K562 (cell line): ENCODE measurements at regions not wholly inside any gene's neighbourhood (a gene's known extent, or its start where the extent isn't known, plus 50 kb on each side); places are given as distances from the start of the nearest gene placed in this dataset.

Experiments
- ATAC-seq: fragments of 200-7000 bp; cut with Tn5 transposase; 3 replicates; pipeline ENCODE4 v1.9.1; 2020; ENCODE audit warnings: moderate library complexity
- BruUV-seq: library from RNA; stranded (reverse); fragments of 400-500 nt; replicated peaks from 2 replicates; lab custom pipeline; 2021; lab: Mats Ljungman, UMichigan
- CTCF ChIA-PET: fragments of 300-600 bp; formaldehyde crosslinking; extraction: SDS; loops from one replicate; lab custom pipeline; 2021; ENCODE audit warnings: low intra/inter-chr PET ratio; lab: Yijun Ruan, JAX
- POLR2A ChIA-PET: fragments of 300-600, 350-650 bp; sonication (Branson Sonifier 250); formaldehyde crosslinking; extraction: SDS; loops from one replicate; lab custom pipeline; 2021; ENCODE audit warnings: antibody characterized with exemption, inconsistent platforms; lab: Yijun Ruan, JAX
- DNase-seq, 4 experiments: peaks; one replicate each; pipeline versions ENCODE4 v3.0.0 to v3.0.0-alpha.2; 2011 to 2018; ENCODE audit warnings: low spot score in 3 of 4, mixed read lengths in 3 of 4; ENCODE audit errors: extremely low read depth in 1 of 4
- FAIRE-seq: peaks from 2 replicates; lab custom pipeline; 2011; peaks lifted over from hg19 to GRCh38; lab: Jason Lieb, UNC
- H2AFZ ChIP-seq: 2 replicates; pipeline ENCODE4 v1.6.0; 2011; ENCODE audit warnings: low read depth, low read length, control low read depth, inconsistent platforms
- H3K27ac ChIP-seq: fragments of 200-600 bp; 3 replicates; pipeline ENCODE4 v1.8.0; 2011; ENCODE audit warnings: low read depth, mild to moderate bottlenecking, control low read depth, inconsistent platforms, low read length, moderate library complexity, mixed read lengths; ENCODE audit errors: extremely low read depth
- H3K27me3 ChIP-seq, 2 experiments: fragments of 300-600 bp in 1 of 2; 2 replicates in 1 of 2; 3 replicates in 1 of 2; pipeline versions ENCODE4 v1.6.0 to v1.8.0; 2011; ENCODE audit warnings: inconsistent platforms in 2 of 2, low read length in 2 of 2, mild to moderate bottlenecking in 1 of 2, mixed read lengths in 1 of 2, moderate library complexity in 1 of 2; ENCODE audit not compliant: control insufficient read depth in 2 of 2, insufficient read depth in 2 of 2
- H3K36me3 ChIP-seq: fragments of 300-600 bp; 3 replicates; pipeline ENCODE4 v1.8.0; 2011; ENCODE audit warnings: mild to moderate bottlenecking, low read length, inconsistent platforms; ENCODE audit not compliant: control insufficient read depth, insufficient read depth
- H3K4me1 ChIP-seq, 2 experiments: fragments of 200-600 bp in 1 of 2; replicated peaks in 1 of 2; 2 replicates in 1 of 2; 3 replicates in 1 of 2; pipeline versions ENCODE4 v1.5.1 to v1.8.0; 2011; ENCODE audit warnings: inconsistent platforms in 2 of 2, low read length in 2 of 2, mild to moderate bottlenecking in 1 of 2, mixed read lengths in 1 of 2, moderate library complexity in 1 of 2; ENCODE audit not compliant: control insufficient read depth in 2 of 2, insufficient read depth in 2 of 2
- H3K4me2 ChIP-seq: 2 replicates; pipeline ENCODE4 v1.6.1; 2011; ENCODE audit warnings: low read length, control low read depth, inconsistent platforms, mixed read lengths; ENCODE audit not compliant: insufficient read depth
- H3K4me3 ChIP-seq: fragments of 200-600 bp; sonication (generic), shearing (Covaris generic); 2 replicates; pipeline ENCODE4 v1.5.1; 2016; ENCODE audit warnings: control low read depth, inconsistent platforms
- H3K79me2 ChIP-seq: fragments of 200-600 bp; 3 replicates; pipeline ENCODE4 v1.8.0; 2011; ENCODE audit warnings: low read length, inconsistent platforms; ENCODE audit not compliant: control insufficient read depth, insufficient read depth
- H3K9ac ChIP-seq, 2 experiments: 2 replicates each; pipeline versions ENCODE4 v1.6.0 to v1.6.1; 2011; ENCODE audit warnings: low read depth in 2 of 2, low read length in 2 of 2, control low read depth in 1 of 2, inconsistent platforms in 1 of 2, mild to moderate bottlenecking in 1 of 2, mixed read lengths in 1 of 2; ENCODE audit not compliant: insufficient read depth in 1 of 2
- H3K9me1 ChIP-seq: one replicate; pipeline ENCODE4 v1.6.0; 2011; ENCODE audit warnings: inconsistent platforms, mild to moderate bottlenecking, low read length, moderate library complexity; ENCODE audit not compliant: control insufficient read depth, insufficient read depth
- H3K9me3 ChIP-seq: replicated peaks from 2 replicates; pipeline ENCODE4 v1.5.1; 2011; ENCODE audit warnings: low read depth, low read length, inconsistent platforms; ENCODE audit not compliant: control insufficient read depth, insufficient read depth
- H4K20me1 ChIP-seq: replicated peaks from 2 replicates; pipeline ENCODE4 v1.6.1; 2011; ENCODE audit warnings: low read length, inconsistent platforms, mixed read lengths; ENCODE audit not compliant: control insufficient read depth, insufficient read depth
- ATF7 ChIP-seq: fragments of 450-650 bp; IDR thresholded peaks from 2 replicates; pipeline ENCODE4 v1.7.1; 2014; ENCODE audit warnings: mild to moderate bottlenecking, moderate library complexity
- BRF1 ChIP-seq: IDR thresholded peaks from 3 replicates; pipeline ENCODE4 v1.6.1; 2011; ENCODE audit warnings: borderline replicate concordance, mild to moderate bottlenecking; ENCODE audit not compliant: insufficient read length; ENCODE audit errors: extremely low read depth
- CCNT2 ChIP-seq: IDR thresholded peaks from 2 replicates; pipeline ENCODE4 v1.6.1; 2011; ENCODE audit warnings: borderline replicate concordance, low read depth, mild to moderate bottlenecking, moderate library complexity, mixed read lengths, low read length; ENCODE audit not compliant: insufficient read length; ENCODE audit errors: extremely low read depth
- KLF16 ChIP-seq: IDR thresholded peaks from 2 replicates; pipeline ENCODE4 v1.6.1; 2016; ENCODE audit warnings: antibody characterized with exemption
- NCOR1 ChIP-seq: fragments of 450-650 bp; IDR thresholded peaks from 2 replicates; pipeline ENCODE4 v1.6.1; 2016; ENCODE audit warnings: mild to moderate bottlenecking, moderate library complexity
- RFX7 ChIP-seq: fragments of 250-450 bp; sonication (Bioruptor Pico); IDR thresholded peaks from 2 replicates; pipeline ENCODE4 v1.5.1; 2021; ENCODE audit warnings: mild to moderate bottlenecking
- SMARCC2 ChIP-seq: fragments of 450-650 bp; IDR thresholded peaks from 2 replicates; pipeline ENCODE4 v1.6.1; 2017; ENCODE audit warnings: antibody characterized with exemption, moderate library complexity, mild to moderate bottlenecking, low read depth
- SOX6 ChIP-seq: fragments of 450-650 bp; IDR thresholded peaks from 2 replicates; pipeline ENCODE4 v1.6.1; 2014; ENCODE audit warnings: mild to moderate bottlenecking
- SPI1 ChIP-seq: IDR thresholded peaks from 2 replicates; pipeline ENCODE4 v1.6.1; 2011; ENCODE audit warnings: low read depth, low read length, control low read depth, borderline replicate concordance
- STAT5A ChIP-seq: IDR thresholded peaks from 2 replicates; pipeline ENCODE4 v1.6.1; 2012; ENCODE audit warnings: low read length, inconsistent platforms, borderline replicate concordance
- ZEB2 ChIP-seq: fragments of 450-650 bp; IDR thresholded peaks from 2 replicates; pipeline ENCODE4 v1.6.1; 2016
- ZNF644 ChIP-seq: fragments of 200-800 bp; sonication (Bioruptor generic); IDR thresholded peaks from 2 replicates; pipeline ENCODE4 v1.6.1; 2016; ENCODE audit warnings: low read depth, missing genetic modification characterization, missing compliant biosample characterization
- ZNF766 ChIP-seq: fragments of 200-800 bp; sonication (Bioruptor generic); conservative IDR thresholded peaks from 2 replicates; pipeline ENCODE4 v1.6.1; 2016; ENCODE audit warnings: missing genetic modification characterization, missing compliant biosample characterization
- WGBS: fragments of 100-300 bp; shearing (Covaris generic); methylation state at CpG from one replicate; pipeline ENCODE4 v1.1.6; 2016; ENCODE audit warnings: low coverage, mixed read lengths; ENCODE audit not compliant: insufficient coverage; ENCODE audit errors: missing lambda C conversion rate; 5-methylcytosine and 5-hydroxymethylcytosine counted together
- in situ Hi-C: fragments of 300-500 bp; cut with MboI; formaldehyde crosslinking; loops from 4 replicates; pipeline ENCODE4 v1.15.0; 2018; ENCODE audit warnings: inconsistent platforms, mixed read lengths
- intact Hi-C: fragments of 100-400 bp; cut with micrococcal nuclease; formaldehyde crosslinking; loops from 2 replicates; pipeline ENCODE4 v1.14.2; 2022
- TF ChIP-seq, protein P1 (sequence below): fragments of 250-450 bp; sonication (Bioruptor Pico); IDR thresholded peaks from 2 replicates; pipeline ENCODE4 v1.8.0; 2022; ENCODE audit warnings: moderate library complexity, mild to moderate bottlenecking, inconsistent platforms
- TF ChIP-seq, protein P2 (sequence below): fragments of 200-800 bp; sonication (Bioruptor generic); IDR thresholded peaks from 2 replicates; pipeline ENCODE4 v1.6.1; 2017; ENCODE audit warnings: missing genetic modification characterization, missing compliant biosample characterization

DNA sequence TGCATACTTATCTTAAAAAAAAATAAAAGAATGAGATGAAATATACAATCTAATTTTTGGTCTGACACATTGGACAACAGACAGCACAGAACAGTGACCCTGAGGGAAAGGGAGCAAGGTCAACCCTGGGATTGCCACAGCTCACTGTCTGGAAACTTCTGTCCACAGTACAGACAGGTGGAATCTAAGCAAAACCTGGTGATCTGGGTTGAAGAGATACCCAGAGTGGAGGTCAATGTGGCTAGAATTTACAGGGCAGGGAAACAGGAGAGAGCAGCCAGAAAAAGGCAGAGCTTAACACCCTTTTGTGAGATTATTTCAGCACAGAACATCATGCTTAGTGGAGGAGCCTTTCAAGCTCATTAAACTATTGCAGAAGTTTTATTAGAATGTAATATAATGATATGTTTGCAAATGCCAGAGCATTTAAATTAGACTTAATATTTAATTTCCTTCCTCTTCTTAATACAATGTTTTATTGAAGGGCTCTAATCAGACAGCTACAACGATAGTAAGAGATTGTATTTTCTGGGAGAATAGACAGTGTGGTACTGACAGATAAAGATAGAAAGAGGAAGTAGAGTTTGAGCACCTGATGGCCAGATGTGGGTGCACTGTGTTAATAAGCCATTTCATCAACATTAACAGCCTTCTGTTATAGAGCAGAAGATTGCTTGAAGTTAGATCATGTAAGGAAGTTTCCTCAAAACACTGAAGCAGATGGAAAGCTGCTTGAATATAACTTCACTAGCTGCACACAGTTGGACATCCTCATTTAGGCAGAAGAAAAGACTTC, 309.4 kb downstream of the HGF start:
- POLR2A ChIA-PET: no interaction called here
- in situ Hi-C loops: loop anchor here (25.0 kb wide), 1 partner anchor 548 kb away; the partner anchor contains the start of gene SEMA3C
- 0 out of 2 replicates have a peak, but pooled peaks have one; percentile 56 for TF ChIP-seq NCOR1
- TF ChIP-seq, protein P1, sequence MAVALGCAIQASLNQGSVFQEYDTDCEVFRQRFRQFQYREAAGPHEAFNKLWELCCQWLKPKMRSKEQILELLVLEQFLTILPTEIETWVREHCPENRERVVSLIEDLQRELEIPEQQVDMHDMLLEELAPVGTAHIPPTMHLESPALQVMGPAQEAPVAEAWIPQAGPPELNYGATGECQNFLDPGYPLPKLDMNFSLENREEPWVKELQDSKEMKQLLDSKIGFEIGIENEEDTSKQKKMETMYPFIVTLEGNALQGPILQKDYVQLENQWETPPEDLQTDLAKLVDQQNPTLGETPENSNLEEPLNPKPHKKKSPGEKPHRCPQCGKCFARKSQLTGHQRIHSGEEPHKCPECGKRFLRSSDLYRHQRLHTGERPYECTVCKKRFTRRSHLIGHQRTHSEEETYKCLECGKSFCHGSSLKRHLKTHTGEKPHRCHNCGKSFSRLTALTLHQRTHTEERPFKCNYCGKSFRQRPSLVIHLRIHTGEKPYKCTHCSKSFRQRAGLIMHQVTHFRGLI (CRISPR knock-in tag): 0 out of 2 replicates have a peak, but pooled peaks have one; percentile 17
- no peak for TF ChIP-seq RFX7 (CRISPR knock-in tag)
- peak; percentile 40; the same call in 1 of the 2 replicates for TF ChIP-seq STAT5A
- TF ChIP-seq KLF16: peak; percentile 78
- TF ChIP-seq CCNT2: peak; percentile 47
- TF ChIP-seq SMARCC2: peak; percentile 27; the same call in 1 of the 2 replicates
- TF ChIP-seq, protein P2, sequence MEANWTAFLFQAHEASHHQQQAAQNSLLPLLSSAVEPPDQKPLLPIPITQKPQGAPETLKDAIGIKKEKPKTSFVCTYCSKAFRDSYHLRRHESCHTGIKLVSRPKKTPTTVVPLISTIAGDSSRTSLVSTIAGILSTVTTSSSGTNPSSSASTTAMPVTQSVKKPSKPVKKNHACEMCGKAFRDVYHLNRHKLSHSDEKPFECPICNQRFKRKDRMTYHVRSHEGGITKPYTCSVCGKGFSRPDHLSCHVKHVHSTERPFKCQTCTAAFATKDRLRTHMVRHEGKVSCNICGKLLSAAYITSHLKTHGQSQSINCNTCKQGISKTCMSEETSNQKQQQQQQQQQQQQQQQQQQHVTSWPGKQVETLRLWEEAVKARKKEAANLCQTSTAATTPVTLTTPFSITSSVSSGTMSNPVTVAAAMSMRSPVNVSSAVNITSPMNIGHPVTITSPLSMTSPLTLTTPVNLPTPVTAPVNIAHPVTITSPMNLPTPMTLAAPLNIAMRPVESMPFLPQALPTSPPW: peak; percentile 25; the same call in 1 of the 2 replicates
- no peak for TF ChIP-seq ZEB2
- 0 out of 2 replicates have a peak, but pooled peaks have one; percentile 59 for TF ChIP-seq SPI1
- TF ChIP-seq ZNF766: 0 out of 2 replicates have a peak, but pooled peaks have one; percentile 43
- peak; percentile 87 for TF ChIP-seq SOX6
- 0 out of 2 replicates have a peak, but pooled peaks have one; percentile 11 for TF ChIP-seq ATF7
- 0 out of 2 replicates have a peak, but pooled peaks have one; percentile 48 for TF ChIP-seq ZNF644
- TF ChIP-seq BRF1: no peak

More for the DNA sequence above, 309.4 kb downstream of the HGF start:
- H3K36me3 ChIP-seq: no peaks in the 10 kb centered on the region
- H3K9me1 ChIP-seq: no peaks in the 10 kb centered on the region
- ATAC-seq (peak; percentile 77), FAIRE-seq (no peak), DNase-seq (peak in 1 of 4 experiments; percentile 21)
- intact Hi-C loops: no loop called here
- H3K4me1 ChIP-seq: peaks cover 0 to 8% of the 10 kb centered on the region in 2 experiments; a peak in 1 of 5 replicates
- H4K20me1 ChIP-seq: no peaks in the 10 kb centered on the region
- no peak overlapping the region for H3K4me3 ChIP-seq
- no peaks in the 10 kb centered on the region for H3K27me3 ChIP-seq
- H2AFZ ChIP-seq: no peak overlapping the region
- H3K27ac ChIP-seq: no peak overlapping the region
- H3K9ac ChIP-seq: no peak overlapping the region
- no TSS peak for BruUV-seq
- CTCF ChIA-PET: no interaction called here
- no peaks in the 10 kb centered on the region for H3K9me3 ChIP-seq
- H3K79me2 ChIP-seq: no peaks in the 10 kb centered on the region
- 0% methylated on average over 1 of the region's 1 CpG for WGBS
- no peak overlapping the region for H3K4me2 ChIP-seq
